HepG2 (cell line): ENCODE measurements at regions not wholly inside any gene's neighbourhood (a gene's known extent, or its start where the extent isn't known, plus 50 kb on each side); places are given as distances from the start of the nearest gene placed in this dataset.

Experiments used
- ATF7-NPFF ChIP-seq: sonication (generic); formaldehyde crosslinking; IDR thresholded peaks from 2 replicates; pipeline ENCODE4 v1.8.1; 2023; ENCODE audit warnings: mild to moderate bottlenecking, low read depth, missing genetic modification reagents, moderate library complexity
- CBX5 ChIP-seq: sonication (generic); formaldehyde crosslinking; IDR thresholded peaks from 2 replicates; pipeline ENCODE4 v1.4.0; 2020; ENCODE audit warnings: missing genetic modification reagents, borderline replicate concordance
- DPF2 ChIP-seq: sonication (generic); formaldehyde crosslinking; IDR thresholded peaks from 2 replicates; pipeline ENCODE4 v1.4.0; 2020; ENCODE audit warnings: mild to moderate bottlenecking, low read depth, missing genetic modification reagents, borderline replicate concordance
- HOXD1 ChIP-seq: sonication (generic); formaldehyde crosslinking; IDR thresholded peaks from 2 replicates; pipeline ENCODE4 v1.5.0; 2020; ENCODE audit warnings: missing genetic modification reagents
- KDM2A ChIP-seq: sonication (generic); formaldehyde crosslinking; IDR thresholded peaks from 2 replicates; pipeline ENCODE4 v1.4.0; 2020; ENCODE audit warnings: low read depth, missing genetic modification reagents, borderline replicate concordance
- MTA1 ChIP-seq: sonication (generic); formaldehyde crosslinking; IDR thresholded peaks from 2 replicates; pipeline ENCODE4 v1.4.0; 2020; ENCODE audit warnings: missing genetic modification reagents, mild to moderate bottlenecking, borderline replicate concordance
- NBN ChIP-seq: fragments of 450-650 bp; conservative IDR thresholded peaks from 2 replicates; pipeline ENCODE4 v1.6.1; 2017
- PHF21A ChIP-seq: sonication (generic); formaldehyde crosslinking; IDR thresholded peaks from 2 replicates; pipeline ENCODE4 v1.5.0; 2020; ENCODE audit warnings: mild to moderate bottlenecking, missing genetic modification reagents
- SETDB1 ChIP-seq: sonication (generic); formaldehyde crosslinking; IDR thresholded peaks from 2 replicates; pipeline ENCODE4 v1.5.1; 2020; ENCODE audit warnings: missing genetic modification reagents, mild to moderate bottlenecking, borderline replicate concordance
- TOPORS ChIP-seq: sonication (generic); formaldehyde crosslinking; IDR thresholded peaks from 2 replicates; pipeline ENCODE4 v1.8.0; 2023; ENCODE audit warnings: mild to moderate bottlenecking, missing genetic modification reagents
- TSC22D2 ChIP-seq: sonication (generic); formaldehyde crosslinking; IDR thresholded peaks from 2 replicates; pipeline ENCODE4 v1.5.1; 2020; ENCODE audit warnings: missing genetic modification reagents, mild to moderate bottlenecking, borderline replicate concordance
- U2AF2 ChIP-seq: fragments of 200-400 bp; formaldehyde crosslinking; IDR thresholded peaks from 2 replicates; pipeline ENCODE4 v1.6.1; 2017; ENCODE audit warnings: low read depth, mild to moderate bottlenecking, low read length
- ZBTB4 ChIP-seq: sonication (generic); formaldehyde crosslinking; IDR thresholded peaks from 2 replicates; pipeline ENCODE4 v1.4.0; 2020; ENCODE audit warnings: missing genetic modification reagents, mild to moderate bottlenecking, borderline replicate concordance
- ZFP36 ChIP-seq: fragments of 150-350 bp; IDR thresholded peaks from 2 replicates; pipeline ENCODE4 v1.6.1; 2018; ENCODE audit warnings: borderline replicate concordance, low read length, low read depth; ENCODE audit not compliant: partially characterized antibody
- ZKSCAN1 ChIP-seq: fragments of 150-350 bp; IDR thresholded peaks from 2 replicates; pipeline ENCODE4 v1.6.1; 2014; ENCODE audit warnings: low read length
- ZNF34 ChIP-seq: sonication (generic); formaldehyde crosslinking; IDR thresholded peaks from 2 replicates; pipeline ENCODE4 v1.4.0; 2020; ENCODE audit warnings: mild to moderate bottlenecking, missing genetic modification reagents, borderline replicate concordance
- ZNF468 ChIP-seq: sonication (generic); formaldehyde crosslinking; IDR thresholded peaks from 2 replicates; pipeline ENCODE4 v1.8.0; 2022; ENCODE audit warnings: mild to moderate bottlenecking, moderate library complexity, missing genetic modification reagents
- ZNF549 ChIP-seq: sonication (generic); formaldehyde crosslinking; IDR thresholded peaks from 2 replicates; pipeline ENCODE4 v1.5.0; 2020; ENCODE audit warnings: missing genetic modification reagents
- ZNF629 ChIP-seq: sonication (generic); formaldehyde crosslinking; conservative IDR thresholded peaks from 2 replicates; pipeline ENCODE4 v1.5.0; 2020; ENCODE audit warnings: missing genetic modification reagents
- ZNF782 ChIP-seq: sonication (generic); formaldehyde crosslinking; IDR thresholded peaks from 2 replicates; pipeline ENCODE4 v1.4.0; 2020; ENCODE audit warnings: missing genetic modification reagents, mild to moderate bottlenecking, borderline replicate concordance
- TF ChIP-seq, protein P1 (sequence below): sonication (generic); formaldehyde crosslinking; IDR thresholded peaks from 2 replicates; pipeline ENCODE4 v1.8.1; 2022; ENCODE audit warnings: low read depth, mild to moderate bottlenecking, missing genetic modification reagents

DNA sequence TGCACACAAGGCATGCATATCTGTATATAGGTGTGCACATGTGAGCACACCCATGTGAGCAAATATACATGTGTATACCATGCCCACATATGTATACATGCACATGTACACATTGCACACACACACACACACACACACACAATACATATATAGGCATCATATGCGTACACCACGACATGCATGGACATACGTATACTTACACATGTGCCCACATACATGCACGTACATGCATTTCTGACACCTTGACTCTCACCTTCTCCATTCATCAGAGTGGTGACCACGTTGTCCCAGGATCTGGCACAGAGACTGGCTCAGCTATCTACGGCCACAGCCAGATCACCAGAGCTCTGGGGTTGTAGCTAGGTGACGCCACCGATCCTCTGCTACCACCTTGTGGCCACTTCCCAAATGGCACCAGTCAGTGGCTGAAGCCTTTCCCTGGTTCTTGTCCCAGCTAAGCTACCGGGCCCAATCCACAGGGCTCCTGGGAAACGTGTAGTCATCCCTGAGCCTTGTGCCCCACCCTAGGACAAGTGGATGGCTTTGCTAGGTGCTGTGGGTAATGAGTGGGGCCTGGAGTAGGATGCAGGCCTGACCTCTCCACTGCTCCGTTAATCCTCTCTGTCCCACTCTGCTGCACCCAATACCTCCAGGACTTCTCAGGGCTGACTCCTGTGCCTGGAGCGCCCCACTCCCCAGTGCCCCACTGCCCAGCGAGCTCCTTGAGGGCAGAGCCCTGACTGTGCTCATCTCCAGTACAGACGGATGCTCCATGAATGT is 194.4 kb downstream of the RGS3 start (continued):
- TF ChIP-seq MTA1 (CRISPR knock-in tag) (no peak), TSC22D2 (CRISPR knock-in tag) (0 out of 2 replicates have a peak, but pooled peaks have one; percentile 56), DPF2 (no peak), U2AF2 (no peak), ZKSCAN1 (0 out of 2 replicates have a peak, but pooled peaks have one; percentile 33), PHF21A (no peak), ZNF629 (CRISPR knock-in tag) (no peak), ZNF468 (CRISPR knock-in tag) (no peak), ZFP36 (peak; percentile 20), SETDB1 (CRISPR knock-in tag) (no peak), NBN (no peak), ZNF549 (CRISPR knock-in tag) (no peak), ZBTB4 (0 out of 2 replicates have a peak, but pooled peaks have one; percentile 38), CBX5 (peak; percentile 28; the same call in 1 of the 2 replicates), TOPORS (CRISPR knock-in tag) (no peak), HOXD1 (no peak), ATF7-NPFF (no peak), KDM2A (0 out of 2 replicates have a peak, but pooled peaks have one; percentile 60), ZNF34 (CRISPR knock-in tag) (no peak), ZNF782 (CRISPR knock-in tag) (0 out of 2 replicates have a peak, but pooled peaks have one; percentile 48)
- TF ChIP-seq, protein P1, sequence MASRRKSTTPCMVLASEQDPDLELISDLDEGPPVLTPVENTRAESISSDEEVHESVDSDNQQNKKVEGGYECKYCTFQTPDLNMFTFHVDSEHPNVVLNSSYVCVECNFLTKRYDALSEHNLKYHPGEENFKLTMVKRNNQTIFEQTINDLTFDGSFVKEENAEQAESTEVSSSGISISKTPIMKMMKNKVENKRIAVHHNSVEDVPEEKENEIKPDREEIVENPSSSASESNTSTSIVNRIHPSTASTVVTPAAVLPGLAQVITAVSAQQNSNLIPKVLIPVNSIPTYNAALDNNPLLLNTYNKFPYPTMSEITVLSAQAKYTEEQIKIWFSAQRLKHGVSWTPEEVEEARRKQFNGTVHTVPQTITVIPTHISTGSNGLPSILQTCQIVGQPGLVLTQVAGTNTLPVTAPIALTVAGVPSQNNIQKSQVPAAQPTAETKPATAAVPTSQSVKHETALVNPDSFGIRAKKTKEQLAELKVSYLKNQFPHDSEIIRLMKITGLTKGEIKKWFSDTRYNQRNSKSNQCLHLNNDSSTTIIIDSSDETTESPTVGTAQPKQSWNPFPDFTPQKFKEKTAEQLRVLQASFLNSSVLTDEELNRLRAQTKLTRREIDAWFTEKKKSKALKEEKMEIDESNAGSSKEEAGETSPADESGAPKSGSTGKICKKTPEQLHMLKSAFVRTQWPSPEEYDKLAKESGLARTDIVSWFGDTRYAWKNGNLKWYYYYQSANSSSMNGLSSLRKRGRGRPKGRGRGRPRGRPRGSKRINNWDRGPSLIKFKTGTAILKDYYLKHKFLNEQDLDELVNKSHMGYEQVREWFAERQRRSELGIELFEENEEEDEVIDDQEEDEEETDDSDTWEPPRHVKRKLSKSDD (CRISPR knock-in tag): no peak
